ENCODE measurements at regions not wholly inside any gene's neighbourhood (a gene's known extent, or its start where the extent isn't known, plus 50 kb on each side); places are given as distances from the start of the nearest gene placed in this dataset.

- H3K9ac ChIP-seq (ENCODE audit: low read length) = no peak overlapping the region
- H4K20me1 ChIP-seq (ENCODE audit: insufficient read depth, low read depth, low read length) = no peaks in the 10 kb centered on the region
- H3K27ac ChIP-seq (ENCODE audit: low read length) = no peak overlapping the region
- H3K27me3 ChIP-seq (ENCODE audit: low read length) = no peaks in the 10 kb centered on the region
- H2AFZ ChIP-seq (ENCODE audit: low read length) = no peak overlapping the region
- H3K4me1 ChIP-seq (ENCODE audit: low read length) = no peaks in the 10 kb centered on the region
- no peaks in the 10 kb centered on the region for H3K9me2 ChIP-seq (replicated peaks; ENCODE audit: insufficient read depth, low read length)
- H3K36me3 ChIP-seq (ENCODE audit: insufficient read depth, low read length) = no peaks in the 10 kb centered on the region
- no peak for DNase-seq
- no peak overlapping the region for H3K4me3 ChIP-seq (ENCODE audit: low read length)
- H3K4me2 ChIP-seq (ENCODE audit: low read depth, low read length, poor library complexity, severe bottlenecking) = no peak overlapping the region
- H3K79me2 ChIP-seq (ENCODE audit: low read length) = no peaks in the 10 kb centered on the region
- no peaks in the 10 kb centered on the region for H3K9me3 ChIP-seq (ENCODE audit: low read length)
Measured at GRCh38 chr3:64813326-64813725, 125.5 kb upstream of the ADAMTS9 start.

GRCh38 chr3:64809086-64809485 lies 121.3 kb upstream of the ADAMTS9 start:
- no peaks in the 10 kb centered on the region for H3K36me3 ChIP-seq (ENCODE audit: insufficient read depth, low read length)
- H3K27me3 ChIP-seq (ENCODE audit: low read length) = no peaks in the 10 kb centered on the region
- no peak overlapping the region for H3K27ac ChIP-seq (ENCODE audit: low read length)
- no peaks in the 10 kb centered on the region for H3K4me1 ChIP-seq (ENCODE audit: low read length)
- H3K4me3 ChIP-seq (ENCODE audit: low read length) = no peak overlapping the region
- H3K9me2 ChIP-seq (replicated peaks; ENCODE audit: insufficient read depth, low read length) = no peaks in the 10 kb centered on the region
- no peak overlapping the region for H2AFZ ChIP-seq (ENCODE audit: low read length)
- H4K20me1 ChIP-seq (ENCODE audit: insufficient read depth, low read depth, low read length) = no peaks in the 10 kb centered on the region
- H3K9ac ChIP-seq (ENCODE audit: low read length) = no peak overlapping the region
- no peak for DNase-seq
- H3K4me2 ChIP-seq (ENCODE audit: low read depth, low read length, poor library complexity, severe bottlenecking) = no peak overlapping the region
- no peaks in the 10 kb centered on the region for H3K79me2 ChIP-seq (ENCODE audit: low read length)
- H3K9me3 ChIP-seq (ENCODE audit: low read length) = no peaks in the 10 kb centered on the region

- Histone ChIP-seq H3K9me3 (ENCODE audit: low read length) (no peaks in the 10 kb centered on the region), H3K36me3 (ENCODE audit: insufficient read depth, low read length) (no peaks in the 10 kb centered on the region), H3K4me3 (ENCODE audit: low read length) (no peak overlapping the region), H3K9me2 (replicated peaks; ENCODE audit: insufficient read depth, low read length) (no peaks in the 10 kb centered on the region), H3K27me3 (ENCODE audit: low read length) (no peaks in the 10 kb centered on the region), H3K79me2 (ENCODE audit: low read length) (no peaks in the 10 kb centered on the region), H2AFZ (ENCODE audit: low read length) (no peak overlapping the region), H3K4me1 (ENCODE audit: low read length) (no peaks in the 10 kb centered on the region), H4K20me1 (ENCODE audit: insufficient read depth, low read depth, low read length) (no peaks in the 10 kb centered on the region), H3K27ac (ENCODE audit: low read length) (no peak overlapping the region), H3K4me2 (ENCODE audit: low read depth, low read length, poor library complexity, severe bottlenecking) (no peak overlapping the region), H3K9ac (ENCODE audit: low read length) (no peak overlapping the region)
- no peak for DNase-seq
Measured at GRCh38 chr3:64808061-64808460, 120.3 kb upstream of the ADAMTS9 start.

- H4K20me1 ChIP-seq (ENCODE audit: insufficient read depth, low read depth, low read length) = no peaks in the 10 kb centered on the region
- no peak overlapping the region for H3K4me3 ChIP-seq (ENCODE audit: low read length)
- no peak overlapping the region for H3K27ac ChIP-seq (ENCODE audit: low read length)
- no peak overlapping the region for H3K9ac ChIP-seq (ENCODE audit: low read length)
- H3K9me3 ChIP-seq (ENCODE audit: low read length) = no peaks in the 10 kb centered on the region
- no peaks in the 10 kb centered on the region for H3K27me3 ChIP-seq (ENCODE audit: low read length)
- H3K9me2 ChIP-seq (replicated peaks; ENCODE audit: insufficient read depth, low read length) = no peaks in the 10 kb centered on the region
- H3K4me1 ChIP-seq (ENCODE audit: low read length) = no peaks in the 10 kb centered on the region
- H2AFZ ChIP-seq (ENCODE audit: low read length) = no peak overlapping the region
- no peaks in the 10 kb centered on the region for H3K36me3 ChIP-seq (ENCODE audit: insufficient read depth, low read length)
- no peak overlapping the region for H3K4me2 ChIP-seq (ENCODE audit: low read depth, low read length, poor library complexity, severe bottlenecking)
- no peaks in the 10 kb centered on the region for H3K79me2 ChIP-seq (ENCODE audit: low read length)
- no peak for DNase-seq
Measured at GRCh38 chr3:64806668-64807605, 119.1 kb upstream of the ADAMTS9 start.

- Histone ChIP-seq H3K9ac (ENCODE audit: low read length) (no peak overlapping the region), H3K27me3 (ENCODE audit: low read length) (no peaks in the 10 kb centered on the region), H3K4me3 (ENCODE audit: low read length) (no peak overlapping the region), H3K79me2 (ENCODE audit: low read length) (no peaks in the 10 kb centered on the region), H3K9me2 (replicated peaks; ENCODE audit: insufficient read depth, low read length) (no peaks in the 10 kb centered on the region), H3K4me1 (ENCODE audit: low read length) (no peaks in the 10 kb centered on the region), H3K36me3 (ENCODE audit: insufficient read depth, low read length) (no peaks in the 10 kb centered on the region), H3K9me3 (ENCODE audit: low read length) (no peaks in the 10 kb centered on the region), H3K27ac (ENCODE audit: low read length) (no peak overlapping the region), H3K4me2 (ENCODE audit: low read depth, low read length, poor library complexity, severe bottlenecking) (no peak overlapping the region), H4K20me1 (ENCODE audit: insufficient read depth, low read depth, low read length) (no peaks in the 10 kb centered on the region), H2AFZ (ENCODE audit: low read length) (no peak overlapping the region)
- DNase-seq = no peak
Measured at GRCh38 chr3:64805978-64806377, 118.2 kb upstream of the ADAMTS9 start.

- Histone ChIP-seq H3K9me2 (replicated peaks; ENCODE audit: insufficient read depth, low read length) (no peaks in the 10 kb centered on the region), H2AFZ (ENCODE audit: low read length) (no peak overlapping the region), H4K20me1 (ENCODE audit: insufficient read depth, low read depth, low read length) (no peaks in the 10 kb centered on the region), H3K9ac (ENCODE audit: low read length) (no peak overlapping the region), H3K9me3 (ENCODE audit: low read length) (no peaks in the 10 kb centered on the region), H3K27me3 (ENCODE audit: low read length) (no peaks in the 10 kb centered on the region), H3K27ac (ENCODE audit: low read length) (no peak overlapping the region), H3K79me2 (ENCODE audit: low read length) (no peaks in the 10 kb centered on the region), H3K36me3 (ENCODE audit: insufficient read depth, low read length) (no peaks in the 10 kb centered on the region), H3K4me3 (ENCODE audit: low read length) (no peak overlapping the region), H3K4me2 (ENCODE audit: low read depth, low read length, poor library complexity, severe bottlenecking) (no peak overlapping the region), H3K4me1 (ENCODE audit: low read length) (no peaks in the 10 kb centered on the region)
- no peak for DNase-seq
Measured at GRCh38 chr3:64805248-64805647, 117.4 kb upstream of the ADAMTS9 start.

GRCh38 chr3:64803469-64803868 lies 115.7 kb upstream of the ADAMTS9 start:
- Histone ChIP-seq H2AFZ (ENCODE audit: low read length) (no peak overlapping the region), H3K9me2 (replicated peaks; ENCODE audit: insufficient read depth, low read length) (no peaks in the 10 kb centered on the region), H3K79me2 (ENCODE audit: low read length) (no peaks in the 10 kb centered on the region), H3K4me3 (ENCODE audit: low read length) (no peak overlapping the region), H3K4me1 (ENCODE audit: low read length) (no peaks in the 10 kb centered on the region), H4K20me1 (ENCODE audit: insufficient read depth, low read depth, low read length) (no peaks in the 10 kb centered on the region), H3K27ac (ENCODE audit: low read length) (no peak overlapping the region), H3K36me3 (ENCODE audit: insufficient read depth, low read length) (no peaks in the 10 kb centered on the region), H3K27me3 (ENCODE audit: low read length) (no peaks in the 10 kb centered on the region), H3K9ac (ENCODE audit: low read length) (no peak overlapping the region), H3K9me3 (ENCODE audit: low read length) (no peaks in the 10 kb centered on the region), H3K4me2 (ENCODE audit: low read depth, low read length, poor library complexity, severe bottlenecking) (no peak overlapping the region)
- no peak for DNase-seq

- H4K20me1 ChIP-seq (ENCODE audit: insufficient read depth, low read depth, low read length) = no peaks in the 10 kb centered on the region
- H3K9ac ChIP-seq (ENCODE audit: low read length) = no peak overlapping the region
- H3K4me1 ChIP-seq (ENCODE audit: low read length) = no peaks in the 10 kb centered on the region
- no peaks in the 10 kb centered on the region for H3K27me3 ChIP-seq (ENCODE audit: low read length)
- DNase-seq = no peak
- H3K9me2 ChIP-seq (replicated peaks; ENCODE audit: insufficient read depth, low read length) = no peaks in the 10 kb centered on the region
- no peaks in the 10 kb centered on the region for H3K9me3 ChIP-seq (ENCODE audit: low read length)
- H2AFZ ChIP-seq (ENCODE audit: low read length) = no peak overlapping the region
- no peaks in the 10 kb centered on the region for H3K36me3 ChIP-seq (ENCODE audit: insufficient read depth, low read length)
- H3K79me2 ChIP-seq (ENCODE audit: low read length) = no peaks in the 10 kb centered on the region
- H3K4me2 ChIP-seq (ENCODE audit: low read depth, low read length, poor library complexity, severe bottlenecking) = no peak overlapping the region
- no peak overlapping the region for H3K27ac ChIP-seq (ENCODE audit: low read length)
- no peak overlapping the region for H3K4me3 ChIP-seq (ENCODE audit: low read length)
Measured at GRCh38 chr3:64802460-64802859, 114.7 kb upstream of the ADAMTS9 start.
